GM12892 (cell line): ENCODE measurements at regions not wholly inside any gene's neighbourhood (a gene's known extent, or its start where the extent isn't known, plus 50 kb on each side); places are given as distances from the start of the nearest gene placed in this dataset.

Experiments used
- POLR2A ChIP-seq: IDR thresholded peaks from 2 replicates; pipeline ENCODE4 v1.6.1; 2011; ENCODE audit warnings: low read depth, low read length, control low read depth
- POLR2AphosphoS5 ChIP-seq: IDR thresholded peaks from 2 replicates; pipeline ENCODE4 v1.6.1; 2011; ENCODE audit warnings: low read depth, low read length, control low read depth
- TAF1 ChIP-seq: IDR thresholded peaks from 2 replicates; pipeline ENCODE4 v1.6.1; 2011; ENCODE audit warnings: low read depth, mild to moderate bottlenecking, control low read depth, low read length, borderline replicate concordance

GRCh38 chr15:47950447-47950846, 170.3 kb upstream of the SLC24A5 start:
- no peak for TF ChIP-seq POLR2A
- no peak for TF ChIP-seq POLR2AphosphoS5
- no peak for TF ChIP-seq TAF1
